ENCODE measurements at regions not wholly inside any gene's neighbourhood (a gene's known extent, or its start where the extent isn't known, plus 50 kb on each side); places are given as distances from the start of the nearest gene placed in this dataset.
"Not testable (repeated sequence)": the region's sequence is repeated elsewhere in the genome, so short reads cannot be mapped to it uniquely, and the experiment has no call there.

DNA sequence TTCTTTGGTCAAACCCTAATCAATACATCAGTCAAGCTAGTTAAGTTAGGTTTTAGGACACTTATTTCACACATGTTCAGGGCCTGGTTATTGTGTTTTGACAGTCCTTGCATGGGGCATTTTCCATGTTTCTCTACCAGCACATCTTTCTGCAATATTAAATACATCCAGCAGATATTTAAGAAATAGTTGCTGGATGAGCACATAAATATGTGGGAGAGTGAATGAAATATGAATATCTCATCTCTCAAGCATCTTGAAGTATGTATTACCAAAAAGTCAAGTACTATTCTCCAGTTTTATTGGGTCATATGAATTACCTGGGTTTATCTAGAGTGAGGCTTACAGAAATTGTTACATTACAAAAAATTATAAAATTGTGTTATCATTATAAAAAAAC, 621.9 kb upstream of the GJE1 start:
- DNase-seq (ENCODE audit: low read depth in 1 of 2, low spot score in 1 of 2), result no peak

DNA sequence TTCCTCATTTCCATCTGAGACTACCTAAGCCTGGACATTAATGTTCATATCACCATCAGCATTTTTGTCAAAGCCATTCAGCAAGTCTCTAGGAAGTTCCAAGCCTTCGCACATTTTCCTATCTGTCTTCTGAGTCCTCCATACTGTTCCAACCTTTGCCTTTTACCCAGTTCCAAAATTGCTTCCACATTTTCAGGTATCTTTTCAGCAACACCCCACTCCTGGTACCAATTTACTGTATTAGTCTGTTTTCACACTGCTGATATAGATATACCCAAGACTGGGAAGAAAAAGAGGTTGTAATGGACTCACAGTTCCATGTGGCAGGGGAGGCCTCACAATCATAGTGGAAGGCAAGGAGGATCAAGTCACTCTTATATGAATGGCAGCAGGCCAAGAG, 626.7 kb upstream of the GJE1 start:
- not testable (repeated sequence) for DNase-seq (ENCODE audit: low read depth in 1 of 2, low spot score in 1 of 2)

GRCh38 chr6:141504318-141504717, 628.4 kb upstream of the GJE1 start:
- DNase-seq (ENCODE audit: low read depth in 1 of 2, low spot score in 1 of 2), result not testable (repeated sequence)

DNA sequence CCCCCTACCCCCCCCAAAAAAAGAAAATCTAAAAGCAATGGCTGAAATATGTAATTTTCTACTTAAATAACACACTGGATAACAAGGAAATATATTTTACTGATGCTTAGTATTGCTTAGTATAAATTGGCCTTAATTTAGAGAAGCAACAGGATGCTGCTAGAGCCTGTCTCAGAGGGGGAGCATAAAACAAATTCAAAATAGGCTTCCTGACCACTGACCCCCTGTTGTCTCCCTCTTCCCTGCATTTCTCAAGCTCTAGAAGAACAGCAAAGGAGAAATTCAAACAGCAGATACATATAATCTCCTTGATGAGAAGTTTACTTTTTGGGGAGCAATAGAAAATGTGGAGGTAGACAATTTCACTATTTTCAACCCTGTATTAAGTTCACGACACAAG, 631.1 kb upstream of the GJE1 start:
- no peak for DNase-seq (ENCODE audit: low read depth in 1 of 2, low spot score in 1 of 2)

- no peak for DNase-seq (ENCODE audit: low read depth in 1 of 2, low spot score in 1 of 2)
Observed at GRCh38 chr6:141498977-141499376, 633.7 kb upstream of the GJE1 start.

DNA sequence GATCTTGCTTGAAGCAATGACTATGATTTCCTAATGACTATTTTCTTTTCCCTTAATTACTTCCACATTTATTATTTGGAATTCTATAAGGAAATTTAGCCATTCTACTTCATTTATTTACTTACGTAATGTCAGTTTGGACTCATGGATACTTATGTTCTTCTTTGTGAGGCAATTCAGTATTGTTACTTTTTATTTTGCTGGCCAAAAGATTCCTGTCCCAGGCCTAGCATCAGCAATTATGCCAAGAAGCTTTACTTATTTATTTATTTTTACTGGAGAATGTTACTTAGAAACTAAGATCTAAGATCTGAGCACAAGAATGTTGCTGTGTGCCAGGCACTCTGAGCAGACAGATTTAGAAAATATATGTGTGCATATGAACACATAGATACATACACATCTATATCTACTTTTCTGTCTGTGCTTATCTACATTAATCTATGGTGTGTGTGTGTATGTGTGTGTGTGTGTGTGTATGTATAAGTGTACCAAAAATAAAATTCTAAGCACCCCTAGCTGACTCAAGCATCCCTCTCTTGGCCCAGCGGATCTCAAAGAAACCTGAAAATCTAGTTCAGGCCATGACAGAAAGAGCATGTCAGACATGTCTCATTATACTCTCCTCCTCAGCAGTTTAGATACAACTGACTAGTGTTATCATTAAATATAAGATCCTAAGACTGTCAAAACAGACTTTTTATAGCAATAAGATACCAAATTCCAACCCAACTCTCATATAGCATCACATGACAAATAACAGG, 640.0 kb upstream of the GJE1 start:
- no peak for DNase-seq (ENCODE audit: low read depth in 1 of 2, low spot score in 1 of 2)

GRCh38 chr6:141491684-141492083, 641.0 kb upstream of the GJE1 start:
- no peak for DNase-seq (ENCODE audit: low read depth in 1 of 2, low spot score in 1 of 2)

GRCh38 chr6:141490982-141491381, 641.7 kb upstream of the GJE1 start:
- no peak for DNase-seq (ENCODE audit: low read depth in 1 of 2, low spot score in 1 of 2)

GRCh38 chr6:141488488-141488887, 644.2 kb upstream of the GJE1 start:
- DNase-seq (ENCODE audit: low read depth in 1 of 2, low spot score in 1 of 2), result no peak

GRCh38 chr6:141486942-141487341, 645.8 kb upstream of the GJE1 start:
- no peak for DNase-seq (ENCODE audit: low read depth in 1 of 2, low spot score in 1 of 2)

GRCh38 chr6:141484711-141485110, 648.0 kb upstream of the GJE1 start:
- no peak for DNase-seq (ENCODE audit: low read depth in 1 of 2, low spot score in 1 of 2)

DNA sequence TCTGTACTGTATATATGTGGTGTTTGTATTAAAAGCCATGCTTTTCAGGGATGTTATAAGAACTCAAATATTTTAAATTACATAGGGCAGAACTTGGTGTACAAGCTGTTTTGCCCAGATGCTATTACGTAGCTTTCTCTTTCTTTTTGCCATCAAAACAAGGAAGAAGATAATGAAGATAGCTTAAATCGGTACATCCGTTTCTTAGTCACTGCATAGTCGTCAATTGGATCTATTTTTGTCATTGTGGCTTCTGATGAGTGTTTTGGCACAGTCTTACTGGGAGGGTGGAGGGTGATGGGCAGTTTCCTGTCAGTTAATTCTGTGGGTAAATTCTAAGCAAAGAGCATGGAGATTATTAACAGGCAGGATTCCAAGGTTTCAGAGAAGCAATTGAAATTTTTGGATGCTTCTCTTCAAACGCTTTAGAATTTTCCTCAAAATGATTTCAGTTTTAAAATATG, 649.1 kb upstream of the GJE1 start:
- DNase-seq (ENCODE audit: low read depth in 1 of 2, low spot score in 1 of 2), result peak in 1 of 2 donors; percentile 8

DNA sequence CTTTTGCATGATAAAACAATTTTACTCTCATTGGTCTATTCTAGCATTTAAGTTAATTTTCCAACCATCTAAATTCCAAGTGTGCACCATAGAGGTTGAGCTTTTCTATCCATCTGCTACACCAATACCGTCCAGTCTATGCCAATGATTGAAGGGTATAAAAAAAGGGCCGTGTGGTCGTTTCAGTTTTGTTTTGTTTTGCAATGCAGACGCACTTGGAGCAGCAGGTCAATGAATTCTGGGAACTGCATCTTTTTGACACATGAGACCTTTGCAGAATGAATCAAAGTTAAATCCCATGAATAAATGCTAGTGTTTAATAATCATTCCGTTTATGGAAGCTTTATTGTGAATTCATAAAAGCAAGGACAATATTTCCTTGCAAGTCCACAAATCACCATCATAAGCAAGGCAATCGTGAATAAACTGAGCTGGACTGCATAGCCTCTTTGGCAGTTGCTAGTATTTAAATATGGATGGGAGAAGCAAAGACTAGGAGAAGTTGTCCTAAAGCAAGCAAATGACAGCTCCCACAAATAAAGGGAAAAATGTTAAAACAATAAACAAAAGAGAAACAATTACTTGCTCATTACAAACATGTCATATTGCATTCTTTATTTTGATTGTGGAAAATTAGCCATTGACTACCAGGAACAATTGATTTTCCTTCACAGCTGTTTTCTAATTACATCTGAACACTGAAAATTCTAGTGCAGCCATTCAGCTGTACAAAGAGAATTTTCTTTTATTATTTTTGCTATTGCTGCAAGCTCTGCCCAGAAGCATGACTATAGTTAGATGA, 649.7 kb upstream of the GJE1 start:
- no peak for DNase-seq (ENCODE audit: low read depth in 1 of 2, low spot score in 1 of 2)

DNA sequence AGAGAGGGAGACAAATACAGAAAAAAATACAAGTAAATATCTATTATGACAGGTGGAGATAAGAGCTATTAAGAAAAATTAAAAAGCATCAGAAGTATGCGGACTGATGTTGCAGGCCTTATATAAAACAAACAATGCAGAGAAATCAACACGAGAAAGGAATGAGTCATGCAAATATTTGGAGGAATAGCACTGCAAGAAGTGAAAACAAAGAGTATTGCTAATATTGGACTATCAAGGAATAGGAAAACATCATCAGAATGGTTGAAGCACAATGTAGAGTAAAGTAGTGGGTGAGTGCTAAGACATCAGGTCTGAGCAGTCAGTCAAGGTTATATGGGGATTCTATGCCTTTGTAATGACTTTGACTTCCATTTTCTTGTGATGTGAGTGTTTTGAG, 657.5 kb upstream of the GJE1 start:
- no peak for DNase-seq (ENCODE audit: low read depth in 1 of 2, low spot score in 1 of 2)

- no peak for DNase-seq (ENCODE audit: low read depth in 1 of 2, low spot score in 1 of 2)
Observed at GRCh38 chr6:141472162-141472928, 660.4 kb upstream of the GJE1 start.

- no peak for DNase-seq (ENCODE audit: low read depth in 1 of 2, low spot score in 1 of 2)
Observed at GRCh38 chr6:141470810-141471209, 661.9 kb upstream of the GJE1 start.

DNA sequence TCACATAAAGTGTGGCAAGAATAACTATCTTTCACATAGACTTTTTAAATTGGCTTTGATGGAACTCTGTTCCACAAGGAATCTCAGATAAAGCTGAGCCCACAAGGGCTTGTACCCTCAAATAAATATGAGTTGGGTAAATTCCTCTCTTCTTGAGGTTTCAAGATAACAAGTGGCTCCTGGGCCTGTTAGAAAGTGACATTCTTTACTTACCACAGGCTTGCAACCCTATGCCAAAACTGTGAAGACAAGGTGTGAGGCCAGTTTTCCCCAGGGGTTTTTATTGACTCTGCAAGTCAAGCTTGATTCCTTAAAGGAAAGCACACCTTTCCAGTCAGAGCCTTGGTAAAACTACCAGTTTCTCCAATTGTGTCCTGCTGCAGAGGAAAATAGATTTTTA, 664.8 kb upstream of the GJE1 start:
- no peak for DNase-seq (ENCODE audit: low read depth in 1 of 2, low spot score in 1 of 2)

DNA sequence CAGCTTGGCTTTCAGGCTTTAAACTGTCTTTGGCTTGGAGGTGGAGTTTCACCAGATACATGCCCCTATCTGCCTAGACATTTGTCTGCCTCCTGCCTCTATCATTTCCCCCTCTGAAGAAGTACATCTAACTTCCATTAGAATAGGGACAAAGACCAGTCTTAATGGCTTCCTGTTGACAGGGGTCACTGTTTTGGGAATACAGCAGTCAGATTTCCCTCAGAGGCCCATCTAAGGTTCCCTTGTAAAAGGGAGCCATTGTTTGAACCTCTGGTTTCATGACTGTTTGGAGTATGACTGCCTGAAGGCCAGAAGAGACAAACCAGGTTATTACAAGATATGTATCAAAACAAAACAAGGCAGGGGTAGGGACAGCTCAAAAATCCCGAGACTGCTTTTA, 665.7 kb upstream of the GJE1 start:
- DNase-seq (ENCODE audit: low read depth in 1 of 2, low spot score in 1 of 2), result no peak

DNA sequence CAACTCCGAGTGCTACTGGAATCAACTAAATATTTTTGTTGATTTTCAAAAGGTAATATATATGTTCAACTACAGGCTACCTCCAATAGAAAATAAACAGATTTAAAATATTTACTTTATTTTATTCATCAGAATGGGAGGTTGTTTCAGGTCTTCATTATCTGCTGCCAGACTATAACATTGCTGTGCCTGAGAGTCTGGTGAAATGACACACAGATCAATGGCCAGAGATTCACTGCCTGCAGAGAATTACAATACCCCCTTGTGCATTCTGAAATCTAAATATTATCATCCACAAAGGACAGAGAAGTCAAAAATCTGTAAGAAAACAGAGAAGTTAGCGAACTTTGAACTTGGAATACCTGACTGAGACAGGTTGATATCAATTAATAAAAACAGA, 667.8 kb upstream of the GJE1 start:
- no peak for DNase-seq (ENCODE audit: low read depth in 1 of 2, low spot score in 1 of 2)

DNA sequence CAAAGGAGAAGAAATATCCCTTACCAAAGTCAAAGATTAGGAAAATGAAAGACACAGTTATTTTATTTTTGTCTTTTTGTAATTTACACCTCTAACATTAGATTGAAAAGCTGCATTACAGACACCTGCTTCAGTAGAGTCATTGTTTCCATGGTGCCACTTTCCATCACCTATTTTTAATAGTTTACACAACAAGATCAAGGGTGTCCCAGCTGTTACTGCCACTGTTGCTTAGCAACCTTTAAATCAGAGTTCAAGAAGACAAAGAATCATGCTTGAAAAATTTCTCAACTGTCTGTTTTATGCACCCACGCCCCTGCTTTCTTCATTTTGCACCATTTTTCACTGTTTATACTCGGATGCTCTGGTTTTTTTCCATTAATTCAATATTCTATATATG, 668.2 kb upstream of the GJE1 start:
- no peak for DNase-seq (ENCODE audit: low read depth in 1 of 2, low spot score in 1 of 2)

DNA sequence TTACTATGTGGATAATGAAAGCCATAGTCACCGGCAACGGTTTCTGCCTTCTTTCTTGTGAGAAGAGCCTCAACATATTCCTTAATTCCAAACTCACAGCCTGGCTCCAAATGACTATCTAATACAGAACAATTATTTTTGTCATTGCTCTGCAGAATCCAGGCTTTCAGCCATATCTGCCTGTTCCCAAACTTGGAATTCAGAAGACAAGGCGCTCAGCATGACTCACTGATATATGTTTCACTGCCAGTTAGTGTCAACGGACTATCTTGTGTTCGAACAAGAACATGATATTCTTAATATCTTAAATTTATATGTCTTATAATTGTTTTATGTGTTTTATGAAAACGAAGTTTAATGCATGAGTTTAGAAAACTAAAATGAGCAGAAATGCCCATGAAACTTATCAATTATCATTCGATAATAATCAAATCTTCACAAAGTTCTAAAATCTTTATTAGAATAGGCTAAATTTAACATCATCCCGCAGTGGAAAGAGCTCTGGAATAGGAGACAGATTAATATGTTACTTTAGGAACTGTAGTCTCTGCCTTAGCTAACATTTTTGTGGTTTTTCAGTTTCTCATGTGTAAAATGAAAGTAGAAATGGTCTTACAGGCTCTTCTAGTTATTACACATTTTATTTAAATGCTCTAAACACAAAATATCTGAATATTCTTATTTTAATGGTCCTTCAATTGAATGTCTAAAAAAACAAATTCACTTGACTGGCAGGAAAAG, 669.3 kb upstream of the GJE1 start:
- no peak for DNase-seq (ENCODE audit: low read depth in 1 of 2, low spot score in 1 of 2)
